ENCODE measurements at regions not wholly inside any gene's neighbourhood (a gene's known extent, or its start where the extent isn't known, plus 50 kb on each side); places are given as distances from the start of the nearest gene placed in this dataset.

GRCh38 chr20:52382933-52383332 lies 191.4 kb upstream of the ZFP64 start:
- Histone ChIP-seq H3K27me3 (ENCODE audit: control insufficient read depth in 1 of 2, insufficient read depth in 2 of 2, low read length in 2 of 2) (no peaks in the 10 kb centered on the region), H3K4me3 (replicated peaks in 1 of 3; ENCODE audit: insufficient read depth in 1 of 3, low read depth in 2 of 3, low read length in 3 of 3) (no peak overlapping the region), H3K36me3 (replicated peaks in 1 of 2; ENCODE audit: control insufficient read depth in 1 of 2, insufficient read depth in 2 of 2, low read length in 2 of 2) (no peaks in the 10 kb centered on the region), H3K9me3 (ENCODE audit: low read length) (peaks cover 4% of the 10 kb centered on the region; the same call in 1 of the 2 replicates), H3K9ac (ENCODE audit: insufficient read depth, low read depth, low read length) (no peak overlapping the region), H3K4me1 (ENCODE audit: insufficient read depth, low read length) (no peaks in the 10 kb centered on the region), H4K20me1 (ENCODE audit: insufficient read depth, low read length) (no peaks in the 10 kb centered on the region), H3K79me2 (ENCODE audit: insufficient read depth, low read length) (no peaks in the 10 kb centered on the region), H2AFZ (ENCODE audit: low read length) (no peak overlapping the region), H3K4me2 (ENCODE audit: low read depth, low read length) (no peak overlapping the region), H3K27ac (ENCODE audit: extremely low read length, insufficient read depth, low read length) (no peak overlapping the region)
- FAIRE-seq, result no peak
- no TSS peak for BruUV-seq (replicated peaks)
- WGBS (ENCODE audit: low lambda C conversion rate), result 4% methylated on average over 4 of the region's 4 CpGs
- ChIA-PET POLR2A (no interaction called here), CTCF (ENCODE audit: low intra/inter-chr PET ratio, low total read pairs) (no interaction called here)
- no peak; the same call in 2 of the 3 replicates for ATAC-seq
- DNase-seq (ENCODE audit: low spot score), result no peak
- intact Hi-C loops (cut with micrococcal nuclease; ENCODE audit: unreplicated experiment) (no loop called here), in situ Hi-C loops (cut with HindIII; ENCODE audit: extremely low pct_ligation_motif_present, low pct_unique_long_range_greater_than_20kb) (loop anchor here (5.0 to 10.0 kb wide), 2 partner anchors 71 to 258 kb away; no protein-coding TSS in a partner anchor)
- TF ChIP-seq, protein P1, sequence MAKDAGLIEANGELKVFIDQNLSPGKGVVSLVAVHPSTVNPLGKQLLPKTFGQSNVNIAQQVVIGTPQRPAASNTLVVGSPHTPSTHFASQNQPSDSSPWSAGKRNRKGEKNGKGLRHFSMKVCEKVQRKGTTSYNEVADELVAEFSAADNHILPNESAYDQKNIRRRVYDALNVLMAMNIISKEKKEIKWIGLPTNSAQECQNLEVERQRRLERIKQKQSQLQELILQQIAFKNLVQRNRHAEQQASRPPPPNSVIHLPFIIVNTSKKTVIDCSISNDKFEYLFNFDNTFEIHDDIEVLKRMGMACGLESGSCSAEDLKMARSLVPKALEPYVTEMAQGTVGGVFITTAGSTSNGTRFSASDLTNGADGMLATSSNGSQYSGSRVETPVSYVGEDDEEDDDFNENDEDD (CRISPR knock-in tag; IDR thresholded peaks at IDR 0.05; ENCODE audit: borderline replicate concordance), result no peak
- TF ChIP-seq FOXA1 (IDR thresholded peaks at IDR 0.05) (no peak), FOXA1 (CRISPR knock-in tag; IDR thresholded peaks at IDR 0.05) (peak; percentile 80), ZBTB2 (CRISPR knock-in tag; IDR thresholded peaks at IDR 0.05; ENCODE audit: low read depth) (no peak), NFRKB (IDR thresholded peaks at IDR 0.05) (no peak), PCBP2 (optimal IDR thresholded peaks at IDR 0.05; ENCODE audit: low read depth, low read length, poor library complexity, severe bottlenecking) (no peak), MED1 (CRISPR knock-in tag; IDR thresholded peaks at IDR 0.05) (no peak), ARID5B (CRISPR knock-in tag; IDR thresholded peaks at IDR 0.05) (peak; percentile 25; the same call in 1 of the 2 replicates), FOXA3 (CRISPR knock-in tag; IDR thresholded peaks at IDR 0.05) (peak; percentile 74), GATAD2A (CRISPR knock-in tag; IDR thresholded peaks at IDR 0.05) (0 out of 2 replicates have a peak, but pooled peaks have one; percentile 23), ZFAT (CRISPR knock-in tag; conservative IDR thresholded peaks at IDR 0.05) (no peak), SOX13 (IDR thresholded peaks at IDR 0.05) (no peak), SOX13 (CRISPR knock-in tag; conservative IDR thresholded peaks at IDR 0.05 in 1 of 2, IDR thresholded peaks at IDR 0.05 in 1 of 2) (no peak), PHF20 (CRISPR knock-in tag; IDR thresholded peaks at IDR 0.05) (no peak), RBAK (CRISPR knock-in tag; IDR thresholded peaks at IDR 0.05) (no peak), REST (IDR thresholded peaks at IDR 0.05; ENCODE audit: borderline replicate concordance in 1 of 2, low read depth in 1 of 2, low read length in 2 of 2) (no peak), NCOA1 (CRISPR knock-in tag; IDR thresholded peaks at IDR 0.05) (no peak)
